GM18861 (cell line): ENCODE measurements at regions not wholly inside any gene's neighbourhood (a gene's known extent, or its start where the extent isn't known, plus 50 kb on each side); places are given as distances from the start of the nearest gene placed in this dataset.
"Not testable (repeated sequence)": the region's sequence is repeated elsewhere in the genome, so short reads cannot be mapped to it uniquely, and the experiment has no call there.

Experiments
- ATAC-seq: cut with Tn5 transposase; IDR thresholded peaks from one replicate; pipeline ENCODE4 v1.9.1; 2021; ENCODE audit not compliant: unreplicated experiment

DNA sequence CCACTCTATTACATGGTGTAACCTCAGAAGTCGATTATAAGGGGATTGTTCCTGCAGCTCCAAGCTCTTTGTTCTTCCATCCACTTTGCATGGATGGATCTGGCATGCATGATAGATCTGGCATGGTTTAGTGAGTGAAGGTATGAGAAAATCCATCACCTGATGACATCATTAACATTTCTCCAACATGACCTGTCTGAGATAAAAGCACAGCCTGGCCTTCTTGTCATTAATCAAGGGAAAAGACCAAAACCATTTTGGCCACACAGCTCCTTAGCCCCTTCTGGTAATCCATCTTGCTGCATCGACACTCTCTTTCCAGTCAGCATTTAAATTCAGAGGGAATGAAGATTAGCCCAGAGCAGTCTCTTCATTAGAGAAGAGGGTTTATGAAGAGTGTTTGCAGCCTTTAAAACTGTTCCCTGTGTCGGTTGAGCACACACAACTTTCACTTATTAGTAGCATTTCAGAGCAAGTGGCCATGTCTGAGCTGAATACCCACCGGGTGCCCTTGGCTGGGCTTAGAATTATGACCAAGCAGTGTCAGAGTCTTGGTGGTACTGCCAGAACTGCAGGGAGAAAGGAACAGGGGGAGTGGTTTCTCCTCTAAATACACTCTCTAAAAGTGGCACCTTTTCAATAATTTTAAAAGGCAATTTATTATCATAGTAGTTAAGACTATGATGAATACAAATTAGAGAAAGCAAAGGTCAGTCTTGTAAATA, 246.0 kb downstream of the HAPSTR1 start:
- no peak for ATAC-seq

DNA sequence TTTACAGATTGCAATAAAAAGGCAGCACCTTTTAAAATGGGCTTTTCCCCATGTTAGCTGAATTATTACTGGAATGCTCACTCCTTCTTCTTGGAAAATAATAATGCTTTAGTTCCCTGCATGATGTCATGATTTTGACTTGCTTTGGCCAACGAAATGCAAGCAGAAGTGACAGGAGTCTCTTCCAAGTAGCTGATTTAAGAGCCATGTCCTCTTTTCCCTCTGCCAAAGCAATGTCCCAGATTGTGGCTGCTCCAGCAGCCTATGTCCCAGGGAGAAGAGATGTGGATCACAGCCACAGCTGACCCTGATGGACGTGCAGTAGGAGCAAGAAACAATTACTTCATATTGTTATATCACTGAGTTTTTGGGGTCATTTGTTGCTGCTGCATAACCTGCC, 246.6 kb downstream of the HAPSTR1 start:
- no peak for ATAC-seq

DNA sequence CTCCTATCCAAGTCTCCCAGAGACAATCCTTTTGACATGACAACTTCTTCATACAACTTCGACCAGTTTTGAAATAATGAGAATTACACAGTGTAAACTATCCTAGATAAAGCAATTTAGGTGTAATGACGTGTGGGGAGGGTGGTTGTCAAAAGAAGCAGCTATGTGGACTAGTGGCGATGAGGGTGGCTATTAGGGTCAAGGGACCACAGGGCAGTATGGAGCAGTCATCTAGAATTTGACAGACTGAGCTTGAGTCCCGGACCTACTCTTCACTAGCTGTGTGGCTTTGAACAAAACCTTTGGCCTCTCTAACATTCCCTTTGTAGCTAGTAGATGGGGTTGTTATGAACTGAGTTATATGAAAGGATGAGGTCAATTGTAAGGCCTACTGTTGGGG, 247.1 kb downstream of the HAPSTR1 start:
- no peak for ATAC-seq

DNA sequence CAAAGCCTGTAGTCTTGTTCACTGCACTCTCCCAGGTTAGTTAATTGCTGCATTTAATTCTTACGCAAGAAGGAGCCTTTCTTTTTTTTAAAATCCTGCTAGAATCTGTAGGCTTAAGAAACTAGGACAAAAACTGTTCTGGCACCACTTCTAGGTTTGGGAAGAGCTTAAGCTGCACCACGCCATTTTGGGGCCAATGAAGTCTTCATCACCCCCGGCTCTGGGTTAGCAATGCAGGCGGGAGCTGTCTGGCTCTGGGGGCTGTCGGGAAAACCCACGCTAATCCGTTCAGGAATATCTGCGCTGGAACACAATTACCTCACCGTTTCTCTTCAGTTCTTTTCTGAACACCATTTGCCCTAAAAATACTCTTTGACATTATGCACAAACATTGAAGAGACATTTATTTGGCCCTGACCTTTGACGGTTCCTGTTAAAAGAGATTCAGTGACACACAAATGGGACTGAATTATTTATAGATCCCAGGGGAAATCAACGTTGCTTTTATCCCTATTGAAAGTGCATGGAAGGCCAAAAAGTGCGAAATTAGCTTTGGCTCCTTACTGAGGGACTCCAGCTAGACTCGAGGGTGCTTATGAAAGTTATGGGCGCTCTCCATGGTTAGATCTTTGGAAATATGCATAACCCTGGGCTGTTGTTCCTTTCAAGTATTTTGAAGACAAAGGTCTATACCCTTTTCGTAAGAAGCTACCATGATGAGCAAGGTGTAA, 249.2 kb downstream of the HAPSTR1 start:
- no peak for ATAC-seq

DNA sequence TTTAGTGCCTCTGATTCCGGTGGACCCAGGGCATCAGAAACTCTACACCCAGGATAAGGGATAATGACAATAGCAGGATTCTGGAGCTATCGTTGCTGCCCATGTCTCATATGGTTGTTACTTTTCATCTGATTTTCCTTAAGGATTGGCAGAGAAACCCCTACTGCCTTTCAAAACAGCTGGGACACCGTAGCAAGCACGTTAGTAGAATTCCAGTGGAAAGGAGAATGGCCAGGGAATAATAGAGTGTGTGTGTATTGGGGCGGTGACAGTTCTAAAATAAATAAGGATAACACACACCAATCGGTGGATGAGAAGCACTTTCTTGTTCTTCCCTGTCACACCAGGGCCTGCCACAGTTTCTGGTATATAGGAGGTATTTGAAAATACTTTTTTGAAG, 251.8 kb downstream of the HAPSTR1 start:
- ATAC-seq: no peak

DNA sequence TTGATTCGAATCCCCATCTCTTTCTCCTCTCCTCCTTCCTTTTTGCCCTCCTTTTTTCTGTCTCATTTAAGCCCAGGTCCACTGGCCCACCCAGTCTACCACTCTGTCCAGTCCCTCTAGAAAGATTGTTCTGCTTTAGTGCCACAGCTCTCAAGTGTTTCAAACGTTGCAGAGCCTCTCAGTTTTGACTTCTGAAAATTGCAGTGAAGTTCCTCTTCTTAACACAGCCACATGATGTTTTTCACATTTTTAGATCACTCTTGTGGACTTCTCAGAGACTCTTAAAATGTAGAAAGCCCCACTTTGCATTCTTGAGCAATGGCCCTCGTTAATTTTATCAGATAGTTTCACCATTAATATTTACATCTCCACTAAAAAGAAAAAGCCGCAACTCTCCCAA, 253.1 kb downstream of the HAPSTR1 start:
- ATAC-seq: no peak

DNA sequence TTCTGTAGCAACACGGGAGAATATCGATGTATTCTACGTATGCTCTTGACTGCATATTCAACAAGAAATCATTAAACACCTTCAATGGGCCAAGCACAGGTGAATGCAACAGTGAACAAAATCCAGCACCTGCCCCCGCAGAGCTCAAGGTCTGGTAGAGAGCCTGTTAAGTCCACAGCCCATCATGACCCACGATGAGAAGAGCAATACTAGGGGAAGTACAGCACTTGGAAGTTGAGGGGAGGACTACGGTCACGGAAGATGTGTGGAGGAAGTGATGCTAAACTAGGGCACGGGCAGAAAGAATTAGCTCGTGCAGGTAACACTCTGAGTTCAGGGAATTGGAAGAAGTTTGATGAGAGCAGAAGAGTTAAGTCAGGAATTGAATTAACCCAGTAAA, 253.6 kb downstream of the HAPSTR1 start:
- ATAC-seq: no peak

DNA sequence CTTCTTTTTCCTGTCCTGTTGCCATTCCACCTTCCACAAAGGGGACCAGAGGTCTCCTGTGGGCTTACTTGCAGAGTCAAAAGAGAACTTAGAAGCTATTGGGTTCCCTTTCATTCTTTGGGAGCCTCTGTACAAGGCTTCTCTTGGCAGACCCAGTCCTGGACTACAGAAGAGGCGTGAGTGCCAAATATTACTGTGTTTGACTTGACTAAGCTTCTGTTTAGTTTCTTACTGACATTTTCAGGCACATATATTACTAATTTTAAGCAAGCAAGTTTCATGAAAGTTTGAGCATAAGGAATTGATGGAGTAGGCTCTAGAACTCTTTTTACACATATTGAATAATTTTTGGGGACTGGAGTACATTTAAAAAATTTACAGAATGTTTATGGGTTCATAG, 254.4 kb downstream of the HAPSTR1 start:
- ATAC-seq: no peak

DNA sequence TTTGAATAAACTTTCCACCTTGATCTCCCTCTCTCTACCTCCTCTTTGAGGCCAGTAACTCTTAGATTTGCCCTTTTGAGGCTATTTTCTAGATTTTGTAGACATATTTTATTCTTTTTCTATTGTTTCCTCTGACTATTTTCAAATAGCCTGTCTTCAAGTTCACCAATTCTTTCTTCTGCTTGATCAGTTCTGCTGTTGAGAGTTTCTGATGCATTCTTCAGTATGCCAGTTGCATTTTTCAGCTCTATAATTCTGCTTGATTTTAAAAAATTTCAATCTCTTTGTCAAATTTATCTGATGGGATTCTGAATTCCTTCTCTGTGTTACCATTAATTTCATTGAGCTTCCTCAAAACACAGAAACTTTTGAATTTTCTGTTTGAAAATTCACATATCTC, 257.5 kb downstream of the HAPSTR1 start:
- no peak for ATAC-seq

DNA sequence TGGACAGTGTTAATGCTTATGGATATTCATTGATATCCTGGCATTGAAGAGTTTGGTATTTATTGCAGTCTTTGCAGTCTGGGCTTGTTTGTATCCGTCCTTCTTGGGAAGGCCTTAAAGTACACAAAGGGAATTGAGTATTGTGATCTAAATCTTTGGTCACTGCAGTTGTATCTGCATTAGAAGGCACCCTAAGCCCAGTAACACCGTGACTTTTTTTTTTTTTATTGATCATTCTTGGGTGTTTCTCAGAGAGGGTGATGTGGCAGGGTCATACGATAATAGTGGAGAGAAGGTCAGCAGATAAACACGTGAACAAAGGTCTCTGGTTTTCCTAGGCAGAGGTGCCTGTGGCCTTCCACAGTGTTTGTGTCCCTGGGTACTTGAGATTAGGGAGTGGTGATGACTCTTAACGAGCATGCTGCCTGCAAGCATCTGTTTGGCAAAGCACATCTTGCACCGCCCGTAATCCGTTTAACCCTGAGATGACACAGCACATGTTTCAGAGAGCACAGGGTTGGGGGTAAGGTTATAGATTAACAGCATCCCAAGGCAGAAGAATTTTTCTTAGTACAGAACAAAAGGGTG, 258.0 kb downstream of the HAPSTR1 start:
- ATAC-seq: not testable (repeated sequence)

DNA sequence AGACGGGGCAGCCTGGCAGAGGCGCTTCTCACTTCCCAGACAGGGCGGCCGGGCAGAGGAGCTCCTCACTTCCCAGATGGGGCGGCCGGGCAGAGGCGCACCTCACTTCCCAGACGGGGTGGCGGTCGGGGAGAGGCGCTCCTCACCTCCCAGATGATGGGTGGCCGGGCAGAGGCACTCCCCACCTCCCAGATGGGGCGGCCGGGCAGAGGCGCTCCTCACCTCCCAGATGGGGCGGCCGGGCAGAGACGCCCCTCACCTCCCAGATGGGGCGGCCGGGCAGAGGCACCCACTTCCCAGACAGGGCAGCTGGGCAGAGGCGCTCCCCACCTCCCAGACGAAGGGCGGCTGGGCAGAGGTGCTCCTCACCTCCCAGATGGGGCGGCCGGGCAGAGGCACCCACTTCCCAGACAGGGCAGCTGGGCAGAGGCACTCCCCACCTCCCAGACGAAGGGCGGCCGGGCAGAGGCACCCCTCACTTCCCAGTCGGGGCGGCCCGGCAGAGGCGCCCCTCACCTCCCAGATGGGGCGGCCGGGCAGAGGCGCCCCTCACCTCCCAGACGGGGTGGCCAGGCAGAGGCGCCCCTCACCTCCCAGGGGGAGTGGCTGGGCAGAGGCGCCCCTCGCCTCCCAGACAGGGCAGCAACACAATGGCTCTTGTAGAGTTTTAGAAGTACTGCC, 258.8 kb downstream of the HAPSTR1 start:
- not testable (repeated sequence) for ATAC-seq

DNA sequence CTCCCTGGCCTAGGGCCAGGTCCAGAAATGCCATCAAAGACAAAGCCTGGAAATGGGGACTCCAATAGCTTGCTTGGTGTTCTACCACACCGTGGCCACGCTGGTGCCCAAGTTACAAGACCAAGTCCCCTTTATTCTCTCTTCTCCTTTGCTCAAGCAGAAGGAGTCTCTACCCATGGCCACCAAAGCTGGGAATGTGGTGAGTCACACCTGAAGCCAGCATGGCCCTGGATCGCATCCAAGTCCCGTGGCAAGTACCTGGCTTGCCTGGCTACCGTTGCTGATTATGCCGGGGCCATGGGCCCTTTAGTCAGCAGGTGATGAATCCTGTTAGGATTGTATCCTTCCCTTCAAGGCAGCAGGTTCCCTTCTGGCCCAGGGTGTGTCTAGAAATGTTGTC, 260.0 kb downstream of the HAPSTR1 start:
- no peak for ATAC-seq

DNA sequence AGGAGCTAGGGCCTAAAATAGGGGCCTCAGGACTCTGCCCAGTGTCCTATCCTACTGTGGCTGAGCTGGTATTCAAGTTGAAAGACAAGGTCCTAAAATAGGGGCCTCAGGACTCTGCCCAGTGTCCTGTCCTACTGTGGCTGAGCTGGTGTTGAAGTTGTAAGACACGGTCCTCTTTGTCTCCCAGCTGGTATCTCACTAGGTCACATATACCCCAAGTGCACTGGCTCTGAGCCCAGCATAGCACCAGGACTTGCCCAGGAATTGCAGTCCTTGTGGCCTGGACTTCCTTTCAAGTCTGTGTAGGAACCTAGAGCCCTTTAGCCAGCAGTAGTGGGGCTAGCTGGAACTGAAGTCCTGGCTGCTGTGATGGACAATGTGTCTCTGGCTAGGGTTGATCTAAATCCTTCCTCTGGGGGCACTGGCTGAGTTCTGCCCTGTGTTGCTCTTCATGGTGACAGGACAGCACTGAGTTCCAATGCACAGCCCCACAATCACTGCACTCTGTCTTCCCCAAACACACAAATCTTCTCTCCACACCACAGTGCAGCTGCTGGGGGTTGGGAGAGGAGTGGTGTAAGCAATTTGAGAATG, 260.5 kb downstream of the HAPSTR1 start:
- ATAC-seq: no peak

DNA sequence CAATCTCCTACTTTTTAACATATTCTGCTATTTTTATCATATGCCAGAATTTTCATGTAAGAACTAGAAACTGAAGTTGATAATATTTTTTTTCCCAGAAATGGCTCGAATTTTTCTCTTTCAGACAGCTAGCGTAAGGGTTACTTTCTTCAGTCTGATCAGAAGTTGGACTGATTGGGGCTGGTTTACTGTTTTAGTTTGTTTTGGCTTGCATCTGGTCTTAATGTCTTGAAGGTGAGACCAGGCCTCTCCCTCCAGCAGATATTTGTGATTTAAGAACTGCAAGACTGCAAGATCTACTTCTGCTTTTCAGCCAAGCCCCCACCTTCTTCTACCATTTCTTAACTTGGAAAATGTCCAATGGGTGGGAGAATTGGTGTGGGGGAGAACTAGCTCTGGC, 266.4 kb downstream of the HAPSTR1 start:
- ATAC-seq: no peak

DNA sequence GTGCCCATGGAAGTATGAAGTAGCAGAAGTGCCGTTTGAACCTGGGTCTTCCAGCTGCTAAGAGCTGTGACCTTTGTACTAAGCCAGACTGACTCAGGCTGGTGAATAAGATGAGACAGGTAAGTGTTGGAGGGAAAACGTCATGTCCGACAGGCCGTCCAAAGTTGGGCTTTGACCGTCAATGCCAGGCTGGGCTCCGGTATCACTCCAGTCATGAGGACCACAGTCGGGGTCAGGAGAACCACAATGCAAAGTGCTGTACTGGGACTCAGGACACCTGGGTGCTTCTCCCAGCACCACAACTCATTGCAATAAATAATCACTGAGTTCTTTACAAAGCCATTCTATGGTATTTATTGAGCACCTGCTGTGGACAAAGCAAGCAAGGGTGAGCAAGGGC, 268.6 kb downstream of the HAPSTR1 start:
- no peak for ATAC-seq

DNA sequence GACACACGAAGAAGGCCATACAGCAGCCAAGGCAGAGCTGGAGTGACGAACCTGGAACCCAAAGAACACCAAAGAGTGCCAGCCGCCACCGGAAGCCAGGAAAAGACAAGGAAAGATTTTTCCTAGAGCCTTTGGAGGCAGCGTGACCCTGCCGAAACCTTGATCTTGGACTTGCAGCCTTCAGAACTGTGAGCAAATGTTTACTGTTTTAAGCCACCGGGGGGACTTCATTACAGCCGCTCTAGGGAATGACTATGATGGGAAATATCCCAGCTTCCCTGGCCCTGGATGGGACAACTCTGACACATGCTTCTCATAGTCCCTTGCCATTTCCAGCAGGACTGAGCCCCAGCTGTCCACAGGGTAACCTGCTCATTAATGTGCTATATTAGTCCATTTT, 270.6 kb downstream of the HAPSTR1 start:
- no peak for ATAC-seq

DNA sequence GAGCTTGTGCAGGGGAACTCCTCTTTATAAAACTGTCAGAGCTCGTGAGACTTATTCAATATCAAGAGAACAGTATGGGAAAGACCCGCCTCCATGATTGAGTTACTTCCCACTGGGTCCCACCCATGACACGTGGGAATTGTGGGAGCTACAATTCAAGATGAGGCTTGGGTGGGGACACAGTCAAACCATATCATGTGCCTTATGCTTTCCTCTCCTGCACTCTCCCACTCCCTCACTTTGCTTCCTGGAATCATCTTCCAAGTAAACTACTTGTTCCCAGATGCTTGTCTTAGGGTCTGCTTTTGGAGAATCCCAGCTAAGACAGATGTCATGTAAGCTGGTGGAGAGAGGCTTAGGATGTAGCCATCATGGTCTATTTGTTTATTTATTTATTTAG, 271.2 kb downstream of the HAPSTR1 start:
- ATAC-seq: no peak

DNA sequence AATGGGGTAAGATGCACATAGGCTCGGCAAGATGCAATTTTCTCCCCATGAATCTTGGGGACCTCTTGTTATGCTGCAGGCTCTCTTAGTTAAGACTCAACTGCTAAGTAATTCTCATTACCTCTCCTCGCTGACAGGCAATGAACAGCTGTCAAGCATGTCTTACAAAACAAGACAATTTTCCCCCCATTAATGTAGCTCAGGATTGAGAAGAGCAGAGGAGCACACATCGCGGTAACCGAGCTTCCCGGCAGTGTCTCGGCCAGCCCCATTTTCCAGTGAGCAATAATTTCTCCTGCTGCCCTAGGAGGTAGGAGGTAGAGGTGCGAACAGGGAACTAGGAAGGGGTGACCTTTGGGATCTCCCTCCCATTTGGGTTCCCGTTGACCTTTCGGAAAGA, 272.1 kb downstream of the HAPSTR1 start:
- no peak for ATAC-seq

DNA sequence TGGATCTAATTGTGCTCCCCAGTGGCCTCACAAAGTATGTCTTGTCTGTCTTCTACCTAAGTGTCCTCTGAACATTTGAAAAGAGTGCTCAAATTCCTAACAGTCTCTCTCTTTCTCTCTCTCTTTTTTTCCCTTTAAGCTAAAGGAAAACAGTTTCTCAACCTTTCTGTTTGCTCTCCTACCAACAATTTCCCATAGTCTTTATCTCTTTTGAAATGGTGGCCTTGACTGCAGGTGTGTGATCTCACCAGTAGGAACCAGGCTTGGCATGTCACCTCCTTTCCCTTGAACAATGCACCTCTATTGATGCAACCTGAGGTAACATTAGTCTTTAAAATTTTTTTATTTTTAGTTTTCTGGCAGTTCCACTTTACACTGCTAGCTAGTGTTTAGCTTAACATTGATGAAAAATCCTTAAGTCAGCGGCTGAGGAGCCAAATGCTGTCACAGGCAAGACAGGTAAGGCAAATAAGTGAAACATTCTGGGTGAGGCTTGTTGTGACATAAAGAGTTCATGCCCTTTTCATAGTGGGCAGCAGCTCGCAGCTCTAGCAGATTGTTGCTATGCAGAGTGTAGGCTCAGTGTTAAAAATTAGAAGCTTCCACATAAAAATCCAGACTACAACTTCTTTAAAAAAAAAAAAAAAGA, 273.4 kb downstream of the HAPSTR1 start:
- ATAC-seq: no peak

DNA sequence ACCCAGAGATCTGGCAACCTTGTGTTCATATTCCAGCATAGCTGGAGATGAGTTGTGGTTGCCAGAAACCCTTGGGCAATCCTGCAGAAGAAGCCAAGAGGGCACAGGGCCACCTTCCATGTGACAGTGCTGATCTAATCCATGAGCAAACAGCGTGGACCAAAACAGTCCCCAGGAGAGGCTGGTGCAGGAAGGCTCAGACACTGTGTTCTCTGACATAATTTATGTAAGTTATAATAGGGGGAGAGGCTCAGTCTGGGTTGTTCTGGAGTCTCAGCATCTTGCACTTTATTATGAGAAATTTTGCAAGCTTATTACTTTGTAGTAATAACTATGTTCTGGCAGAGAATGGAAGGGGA, 273.9 kb downstream of the HAPSTR1 start:
- ATAC-seq: no peak
